HCT116 (cell line): ENCODE measurements at regions not wholly inside any gene's neighbourhood (a gene's known extent, or its start where the extent isn't known, plus 50 kb on each side); places are given as distances from the start of the nearest gene placed in this dataset.

Source experiments
- ATAC-seq: fragments of 200-7000 bp; cut with Tn5 transposase; 2 replicates; pipeline ENCODE4 v1.9.1; 2020; ENCODE audit warnings: mild to moderate bottlenecking, moderate library complexity
- BruUV-seq: library from RNA; stranded (reverse); fragments of 400-500 nt; replicated peaks from 2 replicates; lab custom pipeline; 2021; lab: Mats Ljungman, UMichigan
- CTCF ChIA-PET: fragments of 300-600 bp; sonication (Branson Sonifier 250); formaldehyde crosslinking; loops from one replicate; lab custom pipeline; 2021; ENCODE audit warnings: antibody characterized with exemption; lab: Charles Lee
- POLR2A ChIA-PET: fragments of 300-600, 350-600 bp; sonication (Branson Sonifier 250); formaldehyde crosslinking; loops from one replicate; lab custom pipeline; 2021; ENCODE audit warnings: antibody characterized with exemption; lab: Charles Lee
- RAD21 ChIA-PET, 2 experiments: fragments of 300-600 bp; sonication (Branson Sonifier 250); formaldehyde crosslinking; loops; one replicate each; lab custom pipeline; 2023; ENCODE audit warnings: low total read pairs in 2 of 2; ENCODE audit not compliant: uncharacterized antibody in 2 of 2, unreplicated experiment in 2 of 2, low non-redundant PET in 1 of 2; lab: Charles Lee
- DNase-seq: peaks from one replicate; pipeline ENCODE4 v3.0.0-alpha.2; 2010; ENCODE audit warnings: low read depth, low spot score
- H2AFZ ChIP-seq: fragments of 200-600 bp; shearing (Covaris generic), sonication (generic); 2 replicates; pipeline ENCODE4 v1.6.1; 2017; ENCODE audit warnings: low read depth, mixed run types, mixed read lengths, antibody characterized with exemption, low read length; ENCODE audit not compliant: poor library complexity, severe bottlenecking
- H3K27ac ChIP-seq: 2 replicates; pipeline ENCODE4 v1.5.1; 2012; ENCODE audit warnings: low read depth, low read length
- H3K27me3 ChIP-seq: fragments of 200-600 bp; sonication (generic); 2 replicates; pipeline ENCODE4 v1.6.1; 2016; ENCODE audit warnings: mixed run types, low read length, mixed read lengths; ENCODE audit not compliant: insufficient read depth
- H3K36me3 ChIP-seq, 2 experiments: fragments of 200-500 bp in 1 of 2; fragments of 200-600 bp in 1 of 2; sonication (Bioruptor generic) in 1 of 2; sonication (generic) in 1 of 2; 2 replicates each; pipeline versions ENCODE4 v1.5.1 to v1.6.1; 2014 to 2016; ENCODE audit warnings: low read length in 2 of 2, inconsistent platforms in 1 of 2, mixed read lengths in 1 of 2, mixed run types in 1 of 2; ENCODE audit not compliant: insufficient read depth in 2 of 2, control insufficient read depth in 1 of 2
- H3K4me1 ChIP-seq, 2 experiments: fragments of 200-600 bp in 1 of 2; sonication (generic) in 1 of 2; 2 replicates each; pipeline versions ENCODE4 v1.5.1 to v1.6.1; 2012 to 2017; ENCODE audit warnings: low read length in 2 of 2, inconsistent platforms in 1 of 2, mild to moderate bottlenecking in 1 of 2, mixed read lengths in 1 of 2, mixed run types in 1 of 2, moderate library complexity in 1 of 2; ENCODE audit not compliant: insufficient read depth in 2 of 2, control insufficient read depth in 1 of 2
- H3K4me2 ChIP-seq: fragments of 200-600 bp; sonication (generic); 2 replicates; pipeline ENCODE4 v1.6.1; 2017; ENCODE audit warnings: mixed run types, low read length, mixed read lengths
- H3K4me3 ChIP-seq, 2 experiments: fragments of 200-600 bp in 1 of 2; sonication (generic) in 1 of 2; replicated peaks in 1 of 2; 2 replicates each; pipeline ENCODE4 v1.5.1; 2011 to 2016; ENCODE audit warnings: low read length in 2 of 2, control low read depth in 1 of 2, low read depth in 1 of 2, mild to moderate bottlenecking in 1 of 2, mixed read lengths in 1 of 2, mixed run types in 1 of 2
- H3K79me2 ChIP-seq: fragments of 200-600 bp; sonication (generic); 2 replicates; pipeline ENCODE4 v1.6.1; 2017; ENCODE audit warnings: mild to moderate bottlenecking, mixed run types, low read length, moderate library complexity, mixed read lengths; ENCODE audit not compliant: insufficient read depth
- H3K9ac ChIP-seq: fragments of 200-600 bp; sonication (generic); 2 replicates; pipeline ENCODE4 v1.6.1; 2016; ENCODE audit warnings: low read length, mixed read lengths
- H3K9me2 ChIP-seq: fragments of 200-600 bp; sonication (generic), shearing (Covaris generic); 2 replicates; pipeline ENCODE4 v1.6.1; 2017; ENCODE audit warnings: mixed run types, mild to moderate bottlenecking, moderate library complexity; ENCODE audit not compliant: insufficient read depth
- H3K9me3 ChIP-seq, 2 experiments: fragments of 200-500 bp in 1 of 2; fragments of 200-600 bp in 1 of 2; sonication (Bioruptor generic) in 1 of 2; sonication (generic) in 1 of 2; 2 replicates each; pipeline ENCODE4 v1.6.1; 2014 to 2017; ENCODE audit warnings: low read length in 2 of 2, mixed read lengths in 2 of 2, inconsistent platforms in 1 of 2, low read depth in 1 of 2, mild to moderate bottlenecking in 1 of 2, mixed run types in 1 of 2, moderate library complexity in 1 of 2; ENCODE audit not compliant: control insufficient read depth in 1 of 2, insufficient read depth in 1 of 2
- H4K20me1 ChIP-seq: fragments of 200-600 bp; sonication (generic), shearing (Covaris generic); 2 replicates; pipeline ENCODE4 v1.6.1; 2017; ENCODE audit warnings: mixed run types, mild to moderate bottlenecking, moderate library complexity; ENCODE audit not compliant: insufficient read depth
- ATF3 ChIP-seq: IDR thresholded peaks from 2 replicates; pipeline ENCODE4 v1.6.1; 2012
- CTCF ChIP-seq, 3 experiments: fragments of 200-600 bp in 1 of 3; sonication (generic) in 1 of 3; IDR thresholded peaks in 2 of 3; conservative IDR thresholded peaks in 1 of 3; 2 replicates each; pipeline ENCODE4 v1.5.1; 2012 to 2017; ENCODE audit warnings: low read depth in 2 of 3, low read length in 2 of 3, antibody characterized with exemption in 1 of 3, borderline replicate concordance in 1 of 3, control low read depth in 1 of 3, mild to moderate bottlenecking in 1 of 3, mixed read lengths in 1 of 3, mixed run types in 1 of 3, moderate library complexity in 1 of 3; ENCODE audit not compliant: insufficient read depth in 1 of 3
- EGR1 ChIP-seq: IDR thresholded peaks from 2 replicates; pipeline ENCODE4 v1.6.1; 2012; ENCODE audit warnings: low read depth
- EZH2 ChIP-seq: fragments of 200-600 bp; sonication (generic); IDR thresholded peaks from 2 replicates; pipeline ENCODE4 v1.6.1; 2017; ENCODE audit warnings: antibody characterized with exemption, mixed run types
- EZH2phosphoT487 ChIP-seq: fragments of 200-600 bp; IDR thresholded peaks from 2 replicates; pipeline ENCODE4 v1.6.1; 2018; ENCODE audit warnings: antibody characterized with exemption, borderline replicate concordance
- FOSL1 ChIP-seq: IDR thresholded peaks from 2 replicates; pipeline ENCODE4 v1.6.1; 2012; ENCODE audit warnings: low read depth
- JUND ChIP-seq: IDR thresholded peaks from 2 replicates; pipeline ENCODE4 v1.6.1; 2012
- MAX ChIP-seq: IDR thresholded peaks from 2 replicates; pipeline ENCODE4 v1.6.1; 2012
- POLR2A ChIP-seq: IDR thresholded peaks from 2 replicates; pipeline ENCODE4 v1.7.0; 2011; ENCODE audit warnings: borderline replicate concordance; ENCODE audit not compliant: insufficient read depth, insufficient read length; ENCODE audit errors: extremely low read depth
- POLR2AphosphoS5 ChIP-seq: IDR thresholded peaks from 2 replicates; pipeline ENCODE4 v1.6.1; 2011; ENCODE audit warnings: mild to moderate bottlenecking, low read depth, low read length, moderate library complexity
- RAD21 ChIP-seq: IDR thresholded peaks from 2 replicates; pipeline ENCODE4 v1.6.1; 2012; ENCODE audit warnings: low read depth, mild to moderate bottlenecking
- REST ChIP-seq: IDR thresholded peaks from 2 replicates; pipeline ENCODE4 v1.6.1; 2012; ENCODE audit warnings: low read depth
- SP1 ChIP-seq: IDR thresholded peaks from 2 replicates; pipeline ENCODE4 v1.6.1; 2012; ENCODE audit warnings: low read depth
- ZBTB33 ChIP-seq: IDR thresholded peaks from 2 replicates; pipeline ENCODE4 v1.6.1; 2011; ENCODE audit warnings: mild to moderate bottlenecking, low read length, moderate library complexity; ENCODE audit not compliant: insufficient replicate concordance; ENCODE audit errors: extremely low read depth
- intact Hi-C: fragments of 100-400 bp; cut with micrococcal nuclease; formaldehyde crosslinking; loops from 2 replicates; pipeline ENCODE4 v1.10.0; 2022

GRCh38 chr11:104526006-104526405 is 362.1 kb upstream of the PDGFD start:
- ATAC-seq (no peak), DNase-seq (no peak)
- Histone ChIP-seq H3K9ac (no peak overlapping the region), H3K4me2 (no peak overlapping the region), H3K27ac (no peak overlapping the region), H3K9me2 (no peaks in the 10 kb centered on the region), H3K27me3 (no peaks in the 10 kb centered on the region), H3K79me2 (no peaks in the 10 kb centered on the region), H3K4me1 (no peaks in the 10 kb centered on the region), H4K20me1 (no peaks in the 10 kb centered on the region), H3K9me3 (no peaks in the 10 kb centered on the region), H2AFZ (no peak overlapping the region), H3K4me3 (no peak overlapping the region), H3K36me3 (no peaks in the 10 kb centered on the region)
- ChIA-PET POLR2A (no interaction called here), CTCF (no interaction called here), RAD21 (no interaction called here)
- intact Hi-C loops, result no loop called here
- TF ChIP-seq CTCF (IDR thresholded peaks at IDR 0.05 in 2 of 3, conservative IDR thresholded peaks at IDR 0.05 in 1 of 3; ENCODE audit: borderline replicate concordance in 1 of 3, insufficient read depth in 1 of 3, low read depth in 2 of 3, low read length in 2 of 3) (no peak), MAX (no peak), POLR2AphosphoS5 (no peak), EGR1 (no peak), EZH2phosphoT487 (no peak), RAD21 (no peak), REST (no peak), FOSL1 (no peak), SP1 (no peak), ZBTB33 (no peak), POLR2A (no peak), ATF3 (no peak), JUND (no peak), EZH2 (no peak)
- no TSS peak for BruUV-seq
